AG20443 (cell line): ENCODE measurements at regions not wholly inside any gene's neighbourhood (a gene's known extent, or its start where the extent isn't known, plus 50 kb on each side); places are given as distances from the start of the nearest gene placed in this dataset.

Experiments
- DNase-seq: peaks from one replicate; pipeline ENCODE4 v3.0.0; 2012; ENCODE audit warnings: low spot score, mixed read lengths

GRCh38 chr4:186889876-186890643 lies 166.4 kb upstream of the FAT1 start:
- DNase-seq: no peak

GRCh38 chr4:186891859-186892486 lies 168.3 kb upstream of the FAT1 start:
- no peak for DNase-seq

GRCh38 chr4:186898367-186898766 lies 174.7 kb upstream of the FAT1 start:
- DNase-seq: no peak

- DNase-seq: peak; percentile 79
Observed at GRCh38 chr4:186900232-186900900, 176.7 kb upstream of the FAT1 start.

GRCh38 chr4:186900984-186901383 lies 177.3 kb upstream of the FAT1 start:
- no peak for DNase-seq

GRCh38 chr4:186901850-186902249 lies 178.2 kb upstream of the FAT1 start:
- no peak for DNase-seq

GRCh38 chr4:186902361-186902760 lies 178.7 kb upstream of the FAT1 start:
- no peak for DNase-seq

GRCh38 chr4:186904101-186904500 lies 180.4 kb upstream of the FAT1 start:
- peak; percentile 78 for DNase-seq

GRCh38 chr4:186906722-186907121 lies 183.1 kb upstream of the FAT1 start:
- DNase-seq: no peak

- DNase-seq: no peak
Observed at GRCh38 chr4:186910385-186910784, 186.7 kb upstream of the FAT1 start.

- DNase-seq: no peak
Observed at GRCh38 chr4:186912606-186913005, 188.9 kb upstream of the FAT1 start.

- no peak for DNase-seq
Observed at GRCh38 chr4:186915816-186916215, 192.2 kb upstream of the FAT1 start.

GRCh38 chr4:186917136-186917535 lies 193.5 kb upstream of the FAT1 start:
- DNase-seq: no peak

- DNase-seq: no peak
Observed at GRCh38 chr4:186918466-186918865, 194.8 kb upstream of the FAT1 start.

GRCh38 chr4:186919340-186919739 lies 195.7 kb upstream of the FAT1 start:
- DNase-seq: no peak

- peak; percentile 46 for DNase-seq
Observed at GRCh38 chr4:186920483-186920882, 196.8 kb upstream of the FAT1 start.

- no peak for DNase-seq
Observed at GRCh38 chr4:186920992-186921391, 197.3 kb upstream of the FAT1 start.

- no peak for DNase-seq
Observed at GRCh38 chr4:186924723-186925122, 201.1 kb upstream of the FAT1 start.

GRCh38 chr4:186927624-186928023 lies 204.0 kb upstream of the FAT1 start:
- DNase-seq: no peak

- no peak for DNase-seq
Observed at GRCh38 chr4:186930024-186930423, 206.4 kb upstream of the FAT1 start.

GRCh38 chr4:186931519-186931918 lies 207.9 kb upstream of the FAT1 start:
- DNase-seq: peak; percentile 63

GRCh38 chr4:186932196-186932595 lies 208.5 kb upstream of the FAT1 start:
- DNase-seq: no peak

GRCh38 chr4:186932631-186933187 lies 209.1 kb upstream of the FAT1 start:
- DNase-seq: no peak
